ENCODE measurements at regions not wholly inside any gene's neighbourhood (a gene's known extent, or its start where the extent isn't known, plus 50 kb on each side); places are given as distances from the start of the nearest gene placed in this dataset.

GRCh38 chr13:53135301-53135700, 106.7 kb downstream of the OLFM4 start:
- TF ChIP-seq CTCF (IDR thresholded peaks at IDR 0.05; ENCODE audit: poor library complexity) (no peak), EZH2 (IDR thresholded peaks at IDR 0.05; ENCODE audit: borderline replicate concordance) (no peak), EZH2phosphoT487 (IDR thresholded peaks at IDR 0.05; ENCODE audit: low read depth, severe bottlenecking, unreplicated experiment) (no peak)
